ENCODE measurements at regions not wholly inside any gene's neighbourhood (a gene's known extent, or its start where the extent isn't known, plus 50 kb on each side); places are given as distances from the start of the nearest gene placed in this dataset.

DNA sequence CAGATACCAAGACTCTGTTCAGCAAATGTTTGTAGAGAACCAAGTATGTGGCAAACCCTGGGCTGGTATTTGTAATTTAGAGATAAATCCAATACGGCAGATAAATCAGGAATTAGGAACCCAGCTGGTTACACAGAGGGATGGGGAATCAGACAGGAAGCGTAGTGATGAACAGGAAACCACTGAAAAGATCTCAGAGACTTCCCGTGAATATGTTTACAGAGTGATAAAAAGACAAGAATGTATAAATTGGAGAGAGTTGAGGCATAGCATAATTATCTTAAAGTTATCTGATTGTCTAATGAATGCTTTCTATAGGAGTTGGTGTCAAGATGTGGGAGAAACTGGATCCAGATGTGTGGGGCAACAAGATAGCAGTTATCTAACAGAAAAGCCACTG lies 246.6 kb upstream of the SMARCA2 start:
- DNase-seq (no peak), ATAC-seq (ENCODE audit: low read depth) (no peak)
- H3K27me3 Mint-ChIP-seq, result peaks cover 16% of the 10 kb centered on the region
- H3K4me1 Mint-ChIP-seq, result no peaks in the 10 kb centered on the region
- no peak overlapping the region for H3K4me3 Mint-ChIP-seq
- no peak overlapping the region for H3K27ac Mint-ChIP-seq
- H3K36me3 Mint-ChIP-seq, result no peaks in the 10 kb centered on the region
- POLR2A ChIA-PET, result no interaction called here
- H3K9me3 Mint-ChIP-seq, result no peaks in the 10 kb centered on the region

DNA sequence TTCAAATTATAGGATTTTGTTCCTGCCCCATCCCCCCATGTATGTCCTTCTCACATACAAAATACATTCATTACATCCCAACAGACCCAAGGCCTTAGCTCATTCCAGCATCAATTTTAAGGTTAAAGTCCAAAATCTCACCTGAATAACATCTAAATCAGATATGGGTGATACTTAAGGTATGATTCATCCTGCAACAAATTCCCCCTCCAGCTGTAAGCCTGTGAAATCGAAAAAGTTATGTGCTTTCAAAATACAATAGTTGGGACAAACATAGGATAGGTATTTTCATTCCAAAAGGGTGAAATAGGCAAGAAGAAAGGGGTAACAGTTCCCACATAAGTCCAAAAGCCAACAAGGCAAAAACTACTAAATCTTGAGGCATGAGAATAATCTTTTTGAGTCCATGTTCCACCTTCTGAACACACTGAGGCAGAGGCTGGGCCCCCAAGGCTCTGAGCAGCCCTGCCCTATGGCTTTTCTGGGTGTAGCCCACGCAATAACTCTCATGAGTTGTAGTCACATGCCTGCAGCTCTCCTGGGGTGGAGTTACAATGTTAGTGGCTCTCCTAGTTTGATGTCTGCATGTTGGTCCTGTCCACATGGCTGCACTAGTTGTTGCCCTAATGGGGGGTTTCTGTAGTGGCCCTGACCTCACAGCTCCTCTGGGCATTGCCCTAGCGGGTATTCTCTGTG lies 243.9 kb upstream of the SMARCA2 start:
- Mint-ChIP-seq H3K4me3 (no peak overlapping the region), H3K27me3 (peaks cover 13% of the 10 kb centered on the region), H3K36me3 (no peaks in the 10 kb centered on the region), H3K4me1 (no peaks in the 10 kb centered on the region), H3K27ac (no peak overlapping the region), H3K9me3 (no peaks in the 10 kb centered on the region)
- DNase-seq (no peak), ATAC-seq (ENCODE audit: low read depth) (no peak)
- POLR2A ChIA-PET, result no interaction called here

DNA sequence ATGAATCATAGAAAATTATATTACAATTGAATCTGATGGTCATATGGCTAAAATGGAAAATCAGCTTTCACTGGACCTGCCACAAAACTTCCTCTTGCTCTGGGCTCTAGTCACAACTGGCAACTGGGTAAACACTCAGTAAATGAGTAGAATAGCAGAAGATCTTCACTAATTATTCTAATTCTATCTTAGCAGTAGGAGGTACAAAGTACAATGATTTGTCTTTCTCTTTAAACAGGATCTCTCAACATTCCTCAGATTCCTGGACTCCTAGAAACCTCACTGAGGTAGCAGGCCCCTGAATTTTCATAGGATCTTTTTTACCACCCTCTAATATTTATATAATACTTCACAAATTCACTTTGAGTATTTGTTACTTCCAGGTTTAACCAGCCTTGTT lies 239.9 kb upstream of the SMARCA2 start:
- DNase-seq (no peak), ATAC-seq (ENCODE audit: low read depth) (no peak)
- peaks cover 3% of the 10 kb centered on the region for H3K27me3 Mint-ChIP-seq
- peaks cover 2% of the 10 kb centered on the region for H3K9me3 Mint-ChIP-seq
- POLR2A ChIA-PET, result no interaction called here
- H3K36me3 Mint-ChIP-seq, result no peaks in the 10 kb centered on the region
- no peaks in the 10 kb centered on the region for H3K4me1 Mint-ChIP-seq
- no peak overlapping the region for H3K27ac Mint-ChIP-seq
- no peak overlapping the region for H3K4me3 Mint-ChIP-seq

DNA sequence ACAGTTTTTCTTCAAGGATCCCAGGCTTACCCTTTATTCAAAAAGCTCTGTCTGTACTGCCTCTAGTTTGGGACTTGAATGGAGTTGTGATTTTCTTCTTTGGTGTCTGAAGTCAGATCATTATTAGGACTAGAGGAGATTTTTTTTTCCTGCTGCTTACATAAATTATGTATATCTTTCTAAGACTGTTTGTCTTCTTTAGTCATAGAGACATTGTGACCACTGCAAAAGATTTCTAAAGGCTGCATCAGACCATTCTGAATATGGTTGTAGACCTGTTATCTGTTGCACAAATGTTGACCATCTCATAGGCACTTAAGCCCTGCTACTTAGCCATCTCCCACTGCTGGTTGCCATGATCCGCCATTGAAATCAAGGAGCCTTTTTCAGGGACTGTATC lies 238.5 kb upstream of the SMARCA2 start:
- no peaks in the 10 kb centered on the region for H3K36me3 Mint-ChIP-seq
- no peak overlapping the region for H3K27ac Mint-ChIP-seq
- no peaks in the 10 kb centered on the region for H3K4me1 Mint-ChIP-seq
- H3K4me3 Mint-ChIP-seq, result no peak overlapping the region
- POLR2A ChIA-PET, result no interaction called here
- peaks cover 3% of the 10 kb centered on the region for H3K27me3 Mint-ChIP-seq
- ATAC-seq (ENCODE audit: low read depth) (no peak), DNase-seq (no peak)
- peaks cover 2% of the 10 kb centered on the region for H3K9me3 Mint-ChIP-seq

DNA sequence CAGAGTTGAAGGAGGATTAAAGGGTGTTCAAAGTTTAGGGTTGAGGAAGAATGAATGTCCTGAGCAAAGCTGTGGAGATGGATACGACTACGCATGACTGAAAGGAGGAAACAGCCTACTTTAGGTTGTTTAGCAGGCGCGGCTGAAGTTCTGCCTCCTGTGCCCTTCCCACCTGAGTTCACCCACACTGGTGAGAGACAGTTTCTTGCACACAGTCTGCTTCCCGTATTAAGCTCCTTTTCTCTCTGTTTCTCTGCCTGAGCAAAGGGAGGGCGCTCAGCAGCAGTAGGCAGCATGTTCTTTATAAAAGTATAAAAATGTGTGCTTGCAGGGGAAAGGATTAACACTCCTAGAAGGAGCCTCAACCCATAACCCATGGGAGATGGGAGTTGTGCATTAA lies 224.0 kb upstream of the SMARCA2 start:
- H3K27me3 Mint-ChIP-seq, result peaks cover 4% of the 10 kb centered on the region
- no peaks in the 10 kb centered on the region for H3K36me3 Mint-ChIP-seq
- no peak for ATAC-seq (ENCODE audit: low read depth)
- H3K4me3 Mint-ChIP-seq, result no peak overlapping the region
- no peaks in the 10 kb centered on the region for H3K4me1 Mint-ChIP-seq
- DNase-seq, result no peak
- H3K9me3 Mint-ChIP-seq, result no peaks in the 10 kb centered on the region
- no peak overlapping the region for H3K27ac Mint-ChIP-seq
- POLR2A ChIA-PET, result no interaction called here

DNA sequence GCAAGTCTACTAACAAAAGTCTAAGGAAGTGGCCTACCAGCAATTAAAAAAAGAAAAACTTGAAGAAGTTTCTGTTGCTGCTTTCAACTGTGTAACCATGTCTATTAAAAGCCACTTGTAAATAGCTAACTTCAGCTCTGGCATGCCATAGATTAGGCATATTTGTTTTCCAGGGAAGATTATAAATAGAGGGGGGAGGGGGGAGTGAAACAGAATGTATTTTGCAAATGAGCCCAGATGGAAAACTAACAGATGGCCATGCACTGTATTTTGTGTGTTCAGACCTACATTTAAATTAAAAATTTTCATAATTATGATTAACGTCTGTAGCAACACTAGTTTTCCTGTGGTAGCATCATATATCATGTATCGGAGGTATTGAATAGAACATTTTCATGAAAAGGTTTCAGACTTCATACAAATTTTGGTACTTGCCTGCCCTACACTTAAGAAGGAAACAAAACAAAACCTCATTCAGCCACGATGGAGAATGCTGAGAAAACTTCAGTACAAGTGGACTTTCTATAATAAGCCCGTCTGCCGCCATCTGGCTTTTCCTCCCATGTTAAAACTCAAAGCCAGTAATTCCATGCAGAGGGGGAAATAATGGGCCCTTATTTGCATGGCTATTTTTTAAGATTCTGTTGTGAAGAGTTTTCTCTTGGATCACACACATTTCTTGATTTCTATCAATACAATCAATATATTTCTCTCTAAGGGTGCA lies 220.4 kb upstream of the SMARCA2 start:
- peaks cover 3% of the 10 kb centered on the region for H3K27me3 Mint-ChIP-seq
- POLR2A ChIA-PET, result no interaction called here
- no peaks in the 10 kb centered on the region for H3K4me1 Mint-ChIP-seq
- H3K27ac Mint-ChIP-seq, result no peak overlapping the region
- H3K9me3 Mint-ChIP-seq, result no peaks in the 10 kb centered on the region
- no peak for DNase-seq
- ATAC-seq (ENCODE audit: low read depth), result no peak
- H3K4me3 Mint-ChIP-seq, result no peak overlapping the region
- no peaks in the 10 kb centered on the region for H3K36me3 Mint-ChIP-seq

DNA sequence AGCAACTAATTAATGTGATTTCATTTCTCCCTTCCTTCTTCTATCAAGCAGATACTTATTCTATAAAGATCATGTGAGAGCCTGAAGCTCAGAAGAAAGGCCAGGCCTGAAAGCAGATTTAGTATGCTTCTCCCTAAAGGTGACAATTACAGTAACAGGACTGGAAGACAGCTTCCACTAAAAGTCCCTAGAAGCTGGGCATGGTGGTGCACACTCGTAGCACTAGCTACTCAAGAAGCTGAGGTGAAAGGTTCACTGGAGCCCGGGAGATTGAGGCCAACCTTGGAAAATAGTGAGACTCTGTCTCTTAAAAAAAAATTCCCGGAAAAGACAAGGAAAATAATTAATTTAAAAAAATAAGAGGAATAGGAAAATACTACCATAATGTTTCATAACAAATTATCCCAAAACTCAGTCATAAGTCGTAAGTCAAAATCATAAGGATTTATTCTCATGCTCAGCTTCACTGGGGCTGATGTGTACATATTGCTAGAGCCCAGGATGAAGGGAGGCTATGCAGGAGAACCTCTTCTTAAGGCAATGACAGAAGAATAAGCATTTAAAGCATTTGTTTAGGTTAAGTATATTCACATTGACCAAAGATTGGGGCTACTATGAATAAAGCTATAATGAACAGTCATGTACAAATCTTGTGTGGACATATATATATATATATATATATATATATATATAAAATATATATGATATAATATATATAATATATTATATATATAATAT lies 210.8 kb upstream of the SMARCA2 start:
- POLR2A ChIA-PET, result no interaction called here

DNA sequence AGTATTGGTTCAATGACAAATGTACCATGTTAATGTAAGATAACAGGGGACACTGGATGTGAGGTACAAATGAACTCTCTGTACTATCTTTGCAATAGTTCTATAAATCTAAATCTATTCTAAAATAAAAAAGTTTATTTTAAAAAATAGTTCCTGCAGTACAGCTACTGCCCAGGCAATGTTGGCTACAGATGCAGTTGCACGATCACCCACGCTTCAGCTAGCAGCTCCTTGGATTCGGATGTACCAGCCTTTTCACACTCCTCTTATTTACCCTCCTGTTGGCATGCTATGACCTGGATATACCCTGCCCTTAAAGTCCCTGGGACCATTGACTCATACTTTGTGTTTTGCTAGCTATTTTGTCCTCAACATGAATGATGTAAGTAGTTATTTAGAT lies 185.4 kb upstream of the SMARCA2 start:
- Mint-ChIP-seq H3K4me3 (no peak overlapping the region), H3K4me1 (no peaks in the 10 kb centered on the region), H3K27me3 (peaks cover 6% of the 10 kb centered on the region), H3K36me3 (no peaks in the 10 kb centered on the region), H3K27ac (no peak overlapping the region), H3K9me3 (no peaks in the 10 kb centered on the region)
- DNase-seq, result no peak
- POLR2A ChIA-PET, result no interaction called here
- no peak for ATAC-seq (ENCODE audit: low read depth)

More for the DNA sequence above, 210.8 kb upstream of the SMARCA2 start:
- H3K4me3 Mint-ChIP-seq, result no peak overlapping the region
- ATAC-seq (ENCODE audit: low read depth), result peak; percentile 67
- no peak for DNase-seq
- no peaks in the 10 kb centered on the region for H3K4me1 Mint-ChIP-seq
- H3K9me3 Mint-ChIP-seq, result no peaks in the 10 kb centered on the region
- H3K27ac Mint-ChIP-seq, result no peak overlapping the region
- no peaks in the 10 kb centered on the region for H3K36me3 Mint-ChIP-seq
- H3K27me3 Mint-ChIP-seq, result peaks cover 2% of the 10 kb centered on the region

DNA sequence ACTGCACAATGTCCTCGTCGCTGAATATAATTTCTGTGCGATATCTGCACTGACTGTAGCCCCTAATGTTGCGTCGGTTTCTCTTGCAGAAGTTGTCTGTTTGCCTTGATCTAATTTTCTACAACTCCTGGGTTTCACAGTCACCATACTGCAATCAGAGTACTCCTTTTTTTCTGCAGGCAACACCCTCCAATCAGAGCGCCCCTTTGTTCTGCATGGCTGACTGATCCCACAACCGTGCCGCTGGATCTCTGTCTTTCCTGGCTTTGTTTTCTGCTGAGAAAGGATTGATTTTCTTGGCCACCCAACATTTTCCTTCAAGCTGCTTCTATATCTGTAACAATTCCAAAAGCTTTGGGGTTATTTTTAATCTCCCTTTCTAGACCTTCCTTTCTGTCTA lies 182.2 kb upstream of the SMARCA2 start:
- no peak overlapping the region for H3K27ac Mint-ChIP-seq
- POLR2A ChIA-PET, result no interaction called here
- H3K4me1 Mint-ChIP-seq, result no peaks in the 10 kb centered on the region
- no peak for DNase-seq
- H3K36me3 Mint-ChIP-seq, result no peaks in the 10 kb centered on the region
- no peak overlapping the region for H3K4me3 Mint-ChIP-seq
- H3K9me3 Mint-ChIP-seq, result no peaks in the 10 kb centered on the region
- ATAC-seq (ENCODE audit: low read depth), result no peak
- H3K27me3 Mint-ChIP-seq, result peaks cover 2% of the 10 kb centered on the region

DNA sequence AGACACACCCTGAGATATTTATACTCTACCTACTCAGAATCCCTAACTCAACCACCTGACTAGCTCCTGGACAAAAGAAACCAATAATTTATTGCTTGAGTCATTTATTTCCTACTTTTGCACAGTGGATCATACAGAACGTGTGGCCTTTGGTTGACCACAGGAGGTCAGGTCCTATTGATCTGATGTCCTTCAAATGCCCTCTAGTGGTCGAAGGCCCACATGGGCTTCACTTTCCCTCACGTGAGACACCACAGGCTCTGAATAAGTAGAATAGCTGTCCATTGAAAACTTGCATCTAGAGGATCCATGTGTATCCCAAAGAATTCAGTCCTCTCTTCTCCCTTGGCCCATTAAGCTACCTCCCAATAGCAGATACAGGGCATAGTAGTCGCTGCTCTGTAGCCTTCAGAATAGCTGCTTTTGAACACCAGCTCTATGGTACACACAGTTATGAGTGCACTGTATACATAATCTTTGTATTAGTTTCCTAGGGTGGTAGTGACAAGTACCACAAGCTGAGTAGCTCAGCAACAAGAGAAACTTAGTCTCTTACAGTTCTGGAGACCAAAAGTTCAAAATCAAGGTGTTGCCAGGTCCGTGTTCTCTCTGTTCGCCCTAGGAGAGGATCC lies 177.6 kb upstream of the SMARCA2 start:
- POLR2A ChIA-PET, result no interaction called here
- Mint-ChIP-seq H3K4me3 (no peak overlapping the region), H3K27me3 (peaks cover 4% of the 10 kb centered on the region), H3K4me1 (no peaks in the 10 kb centered on the region), H3K27ac (no peak overlapping the region), H3K9me3 (no peaks in the 10 kb centered on the region), H3K36me3 (no peaks in the 10 kb centered on the region)
- ATAC-seq (ENCODE audit: low read depth) (no peak), DNase-seq (no peak)

DNA sequence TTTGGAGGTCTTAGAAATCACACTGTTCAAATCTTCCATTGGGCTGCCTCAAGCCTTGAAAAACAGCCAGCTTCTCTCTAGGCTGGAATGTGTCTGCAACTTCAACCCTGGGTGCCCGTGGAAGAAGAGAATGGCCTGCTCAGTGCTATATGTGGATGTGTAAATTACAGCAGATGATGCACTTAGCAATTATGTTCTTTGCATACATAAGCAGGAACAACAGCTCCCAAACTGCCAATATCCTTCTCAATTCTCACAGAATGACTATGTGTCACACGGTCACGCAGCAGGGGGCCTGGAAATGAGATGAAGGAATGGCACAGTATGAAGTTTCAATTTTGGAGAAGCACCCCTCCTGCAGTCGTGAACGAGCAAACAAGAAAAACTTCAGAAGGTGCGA lies 175.2 kb upstream of the SMARCA2 start:
- POLR2A ChIA-PET, result no interaction called here
- no peaks in the 10 kb centered on the region for H3K36me3 Mint-ChIP-seq
- H3K27ac Mint-ChIP-seq, result no peak overlapping the region
- no peaks in the 10 kb centered on the region for H3K4me1 Mint-ChIP-seq
- no peak for ATAC-seq (ENCODE audit: low read depth)
- H3K27me3 Mint-ChIP-seq, result peaks cover 4% of the 10 kb centered on the region
- H3K9me3 Mint-ChIP-seq, result no peaks in the 10 kb centered on the region
- H3K4me3 Mint-ChIP-seq, result no peak overlapping the region
- no peak for DNase-seq

DNA sequence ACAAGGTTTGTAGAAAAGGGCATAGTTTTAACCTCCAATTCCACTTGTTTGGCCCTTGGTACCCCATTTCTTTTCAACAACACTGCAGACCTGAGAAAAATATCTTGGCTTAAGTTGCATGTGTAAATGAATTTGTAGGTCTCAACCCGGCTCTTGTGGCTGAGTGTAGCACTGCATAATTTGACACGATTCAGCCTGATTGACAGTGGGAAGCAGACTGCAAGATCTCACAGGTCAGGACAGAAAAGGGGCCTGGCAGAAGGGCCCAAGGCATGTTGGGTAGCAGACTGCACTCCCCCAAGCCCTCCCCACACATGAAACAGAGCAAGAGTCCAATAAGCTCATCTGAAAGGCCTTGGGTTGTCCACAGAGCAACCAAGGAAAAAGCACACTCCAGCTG lies 169.7 kb upstream of the SMARCA2 start:
- no peaks in the 10 kb centered on the region for H3K9me3 Mint-ChIP-seq
- H3K27me3 Mint-ChIP-seq, result no peaks in the 10 kb centered on the region
- no peak for ATAC-seq (ENCODE audit: low read depth)
- DNase-seq, result no peak
- POLR2A ChIA-PET, result no interaction called here
- no peaks in the 10 kb centered on the region for H3K36me3 Mint-ChIP-seq
- H3K27ac Mint-ChIP-seq, result no peak overlapping the region
- no peaks in the 10 kb centered on the region for H3K4me1 Mint-ChIP-seq
- H3K4me3 Mint-ChIP-seq, result no peak overlapping the region

DNA sequence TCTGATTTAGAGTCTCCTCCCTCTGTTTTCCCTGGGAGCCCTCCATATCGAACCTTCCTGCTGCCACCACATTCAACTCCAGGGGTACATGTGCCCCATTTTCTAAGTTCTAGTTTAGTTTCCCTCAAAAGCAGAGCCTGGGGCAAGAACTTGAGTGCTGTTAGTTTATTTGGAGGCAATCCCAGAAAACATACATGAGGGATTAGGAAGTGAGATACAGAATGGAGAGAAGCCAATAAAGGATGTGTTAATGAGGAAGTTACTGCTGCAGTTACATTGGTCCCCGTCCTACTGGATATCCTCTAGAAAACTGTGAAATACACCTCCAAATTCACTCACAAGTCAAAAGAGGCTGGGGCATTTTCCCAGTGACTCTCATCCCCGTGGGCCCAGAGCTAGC lies 159.4 kb upstream of the SMARCA2 start:
- Mint-ChIP-seq H3K4me3 (no peak overlapping the region), H3K36me3 (no peaks in the 10 kb centered on the region), H3K27ac (no peak overlapping the region), H3K9me3 (no peaks in the 10 kb centered on the region), H3K27me3 (peaks cover 2% of the 10 kb centered on the region), H3K4me1 (no peaks in the 10 kb centered on the region)
- POLR2A ChIA-PET, result no interaction called here
- ATAC-seq (ENCODE audit: low read depth) (no peak), DNase-seq (no peak)

DNA sequence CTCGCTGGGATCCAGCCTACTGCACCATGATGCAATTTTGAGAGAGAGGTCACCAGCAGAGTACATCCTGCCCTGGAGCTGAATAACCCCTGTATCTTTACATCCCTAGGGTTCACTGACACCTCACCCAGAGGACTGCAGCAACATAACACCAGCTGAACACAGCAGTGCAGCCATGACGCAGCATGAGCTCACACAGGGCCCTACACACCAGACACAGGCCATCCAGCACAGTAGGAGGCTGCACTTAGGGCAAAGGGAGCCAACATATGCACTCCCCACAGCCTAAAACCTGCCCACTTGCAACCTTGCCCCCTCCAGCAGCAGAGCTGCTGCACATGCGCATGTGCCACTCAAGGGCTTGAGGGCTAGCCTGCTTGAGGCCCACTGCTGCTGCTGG lies 157.3 kb upstream of the SMARCA2 start:
- Mint-ChIP-seq H3K4me1 (peaks cover 7% of the 10 kb centered on the region), H3K9me3 (peaks cover 3% of the 10 kb centered on the region), H3K27ac (no peak overlapping the region), H3K27me3 (peaks cover 2% of the 10 kb centered on the region), H3K4me3 (no peak overlapping the region), H3K36me3 (no peaks in the 10 kb centered on the region)
- ATAC-seq (ENCODE audit: low read depth) (no peak), DNase-seq (no peak)
- POLR2A ChIA-PET, result no interaction called here

Data from activated naive CD8-positive, alpha-beta T cell treated with anti-CD3 and anti-CD28 coated beads, Interleukin-2, amount 10 ng/mL, durations not matched to agents 7 days and 5 days (primary cell).